Neural crest cell (in vitro differentiated cells): ENCODE measurements at regions not wholly inside any gene's neighbourhood (a gene's known extent, or its start where the extent isn't known, plus 50 kb on each side); places are given as distances from the start of the nearest gene placed in this dataset.

ENCODE experiments used
- DNase-seq: peaks from one replicate; pipeline ENCODE4 v3.0.0; 2021; ENCODE audit warnings: low read depth, mixed read lengths, low spot score
- H3K27ac Mint-ChIP-seq: one replicate; pipeline ENCODE4 v1.8.0; 2021; ENCODE audit warnings: mild to moderate bottlenecking, mixed read lengths; ENCODE audit not compliant: unreplicated experiment
- H3K27me3 Mint-ChIP-seq: 2 replicates; pipeline ENCODE4 v1.8.0; 2021; ENCODE audit warnings: low read depth, mild to moderate bottlenecking, mixed read lengths
- H3K36me3 Mint-ChIP-seq: 2 replicates; pipeline ENCODE4 v1.8.0; 2021; ENCODE audit warnings: low read depth, mild to moderate bottlenecking, mixed read lengths
- H3K4me1 Mint-ChIP-seq: 2 replicates; pipeline ENCODE4 v1.8.0; 2021; ENCODE audit warnings: mixed read lengths
- H3K4me3 Mint-ChIP-seq: one replicate; pipeline ENCODE4 v1.8.0; 2021; ENCODE audit warnings: mild to moderate bottlenecking, mixed read lengths
- H3K9me3 Mint-ChIP-seq: 2 replicates; pipeline ENCODE4 v1.8.0; 2021; ENCODE audit warnings: mixed read lengths
- TF ChIP-seq, protein P1 (sequence below): fragments of 200-600 bp; sonication (generic); conservative IDR thresholded peaks from 2 replicates; pipeline ENCODE4 v1.5.0; 2021; ENCODE audit warnings: antibody characterized with exemption, mild to moderate bottlenecking

DNA sequence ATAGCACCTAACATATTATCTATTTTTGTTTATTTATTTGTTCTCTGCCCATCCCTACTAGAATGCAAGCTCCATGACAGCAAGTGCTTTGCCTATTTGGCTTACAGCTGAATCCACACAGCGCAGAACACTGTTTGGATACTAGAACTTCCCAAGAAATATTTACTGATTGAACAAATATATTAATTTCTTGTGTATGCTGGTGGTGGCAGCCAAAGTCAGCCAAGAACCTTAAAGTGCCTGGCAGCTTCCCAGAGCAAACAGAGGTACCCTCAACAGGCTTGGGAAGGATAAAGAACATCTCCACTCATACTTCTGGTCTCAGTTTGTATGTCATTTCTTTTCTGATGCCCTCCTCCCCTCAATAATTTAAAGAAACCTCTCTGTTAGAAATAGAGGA, 111.8 kb upstream of the SLC25A36 start:
- H3K4me1 Mint-ChIP-seq, result no peaks in the 10 kb centered on the region
- H3K9me3 Mint-ChIP-seq, result no peaks in the 10 kb centered on the region
- H3K27me3 Mint-ChIP-seq, result no peaks in the 10 kb centered on the region
- no peaks in the 10 kb centered on the region for H3K36me3 Mint-ChIP-seq
- no peak for DNase-seq
- TF ChIP-seq, protein P1, sequence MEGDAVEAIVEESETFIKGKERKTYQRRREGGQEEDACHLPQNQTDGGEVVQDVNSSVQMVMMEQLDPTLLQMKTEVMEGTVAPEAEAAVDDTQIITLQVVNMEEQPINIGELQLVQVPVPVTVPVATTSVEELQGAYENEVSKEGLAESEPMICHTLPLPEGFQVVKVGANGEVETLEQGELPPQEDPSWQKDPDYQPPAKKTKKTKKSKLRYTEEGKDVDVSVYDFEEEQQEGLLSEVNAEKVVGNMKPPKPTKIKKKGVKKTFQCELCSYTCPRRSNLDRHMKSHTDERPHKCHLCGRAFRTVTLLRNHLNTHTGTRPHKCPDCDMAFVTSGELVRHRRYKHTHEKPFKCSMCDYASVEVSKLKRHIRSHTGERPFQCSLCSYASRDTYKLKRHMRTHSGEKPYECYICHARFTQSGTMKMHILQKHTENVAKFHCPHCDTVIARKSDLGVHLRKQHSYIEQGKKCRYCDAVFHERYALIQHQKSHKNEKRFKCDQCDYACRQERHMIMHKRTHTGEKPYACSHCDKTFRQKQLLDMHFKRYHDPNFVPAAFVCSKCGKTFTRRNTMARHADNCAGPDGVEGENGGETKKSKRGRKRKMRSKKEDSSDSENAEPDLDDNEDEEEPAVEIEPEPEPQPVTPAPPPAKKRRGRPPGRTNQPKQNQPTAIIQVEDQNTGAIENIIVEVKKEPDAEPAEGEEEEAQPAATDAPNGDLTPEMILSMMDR, result no peak
- H3K27ac Mint-ChIP-seq, result no peak overlapping the region
- no peak overlapping the region for H3K4me3 Mint-ChIP-seq

DNA sequence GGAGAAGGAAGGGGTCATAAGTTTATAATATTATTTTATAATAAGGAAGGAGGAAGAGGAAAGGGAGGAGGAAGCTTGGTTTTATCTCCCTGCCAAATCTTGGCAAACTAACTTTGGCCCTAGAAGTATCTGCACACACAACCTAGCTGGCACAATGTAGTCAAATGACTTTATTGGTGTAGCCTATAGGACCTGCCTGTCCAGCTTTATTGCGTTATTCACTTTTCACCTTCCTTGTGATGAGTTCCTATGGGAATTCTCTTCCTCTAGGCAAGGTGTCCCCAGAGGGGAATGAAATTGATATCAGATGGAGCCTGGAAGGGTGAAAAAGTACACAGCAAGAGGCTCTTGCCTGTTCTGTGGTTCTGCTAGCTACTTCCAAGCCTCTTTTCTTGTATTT, 111.2 kb upstream of the SLC25A36 start:
- Mint-ChIP-seq H3K4me3 (no peak overlapping the region), H3K36me3 (no peaks in the 10 kb centered on the region), H3K27ac (no peak overlapping the region), H3K27me3 (no peaks in the 10 kb centered on the region), H3K9me3 (no peaks in the 10 kb centered on the region), H3K4me1 (no peaks in the 10 kb centered on the region)
- TF ChIP-seq, protein P1, result no peak
- no peak for DNase-seq

DNA sequence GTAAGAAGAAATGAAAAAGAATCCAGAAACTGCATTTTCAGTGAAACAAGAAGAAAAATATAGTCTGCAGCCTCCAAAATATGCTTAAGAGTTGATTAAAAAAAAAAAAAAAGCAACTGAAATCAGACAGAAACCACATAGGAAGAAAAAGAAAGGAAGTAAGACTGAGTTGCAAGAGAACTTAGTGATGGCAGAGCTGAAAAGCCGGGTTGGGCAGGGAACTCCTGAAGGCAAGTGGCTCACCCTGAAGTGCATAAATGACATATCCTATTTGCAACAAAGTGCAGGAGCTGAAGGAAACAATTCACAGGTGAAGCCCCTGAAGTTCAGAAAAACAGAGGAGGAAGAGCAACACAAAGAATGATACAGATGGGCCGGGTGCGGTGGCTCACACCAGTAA, 108.8 kb upstream of the SLC25A36 start:
- TF ChIP-seq, protein P1, result no peak
- Mint-ChIP-seq H3K27ac (peak overlapping the region; percentile 63), H3K27me3 (no peaks in the 10 kb centered on the region), H3K4me3 (no peak overlapping the region), H3K36me3 (no peaks in the 10 kb centered on the region), H3K9me3 (no peaks in the 10 kb centered on the region), H3K4me1 (no peaks in the 10 kb centered on the region)
- DNase-seq, result no peak

DNA sequence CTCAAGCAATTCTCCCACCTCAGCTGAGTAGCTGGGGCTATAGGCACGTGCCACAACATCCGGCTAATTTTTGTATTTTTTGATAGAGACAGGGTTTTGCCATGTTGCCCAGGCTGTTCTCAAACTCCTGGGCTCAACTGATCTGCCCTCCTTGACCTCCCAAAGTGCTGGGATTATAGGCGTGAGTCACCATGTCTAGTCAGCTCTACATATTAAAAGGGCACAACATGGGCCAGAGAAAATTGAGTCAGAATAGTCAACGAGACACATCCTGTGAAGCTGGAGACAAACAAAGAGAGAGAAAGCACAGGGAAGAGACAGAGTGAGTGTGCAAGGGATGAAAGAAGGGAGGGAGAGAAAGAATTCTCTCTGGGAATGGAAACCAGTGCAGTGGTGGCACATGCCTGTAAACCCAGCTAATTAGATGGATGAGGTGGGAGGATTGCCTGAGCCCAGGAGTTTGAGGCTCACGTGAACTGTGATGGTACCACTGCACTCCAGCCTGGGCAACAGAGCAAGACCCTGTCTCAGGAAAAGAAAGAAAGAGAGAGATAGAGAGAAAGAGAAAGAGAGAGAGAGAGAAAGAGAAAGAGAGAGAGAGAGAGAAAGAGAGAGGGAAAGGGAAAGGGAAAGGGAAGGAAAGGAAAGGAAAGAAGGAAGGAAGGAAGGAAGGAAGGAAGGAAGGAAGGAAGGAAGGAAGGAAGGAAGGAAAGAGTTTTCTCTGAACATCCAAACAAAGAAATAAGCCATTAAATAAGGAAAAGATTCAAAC, 107.2 kb upstream of the SLC25A36 start:
- Mint-ChIP-seq H3K4me3 (no peak overlapping the region), H3K9me3 (no peaks in the 10 kb centered on the region), H3K27me3 (no peaks in the 10 kb centered on the region), H3K27ac (no peak overlapping the region), H3K36me3 (no peaks in the 10 kb centered on the region), H3K4me1 (no peaks in the 10 kb centered on the region)
- TF ChIP-seq, protein P1, result no peak
- DNase-seq, result no peak

DNA sequence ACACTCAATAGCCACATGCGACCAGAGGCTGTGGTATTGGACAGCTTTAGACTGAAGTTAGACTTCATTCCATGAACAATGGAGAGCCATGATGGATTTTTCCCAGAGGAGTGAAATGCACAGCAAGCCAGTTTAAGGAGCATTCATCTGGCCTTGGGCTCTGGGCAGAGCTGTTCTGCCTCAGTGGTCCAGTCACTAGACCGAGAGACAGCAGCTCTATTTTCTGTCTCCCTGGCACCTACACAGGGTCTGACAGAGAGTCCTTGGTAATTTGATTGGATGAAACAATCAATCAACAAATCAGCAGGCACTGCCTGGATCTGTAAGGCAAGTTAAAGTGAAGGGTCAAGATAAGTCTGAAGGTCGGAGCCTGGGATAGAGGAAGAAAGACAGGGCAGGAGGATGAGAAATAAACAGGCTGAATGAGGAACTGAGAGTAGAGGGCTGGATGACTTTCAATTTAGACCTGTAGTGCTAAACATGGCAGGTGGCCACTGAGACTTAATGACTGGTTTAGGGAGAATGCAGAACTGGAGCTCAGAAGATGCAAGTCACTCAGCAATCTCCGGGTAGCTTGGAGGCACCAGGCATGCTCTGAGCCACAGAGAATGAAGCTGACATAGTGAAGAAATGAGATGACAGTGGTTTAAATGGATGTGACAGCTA, 98.5 kb upstream of the SLC25A36 start:
- no peak for DNase-seq
- TF ChIP-seq, protein P1, result no peak
- H3K9me3 Mint-ChIP-seq, result no peaks in the 10 kb centered on the region
- H3K27ac Mint-ChIP-seq, result peak overlapping the region; percentile 15
- H3K4me1 Mint-ChIP-seq, result peaks cover 13% of the 10 kb centered on the region
- H3K27me3 Mint-ChIP-seq, result peaks cover 3% of the 10 kb centered on the region
- H3K36me3 Mint-ChIP-seq, result no peaks in the 10 kb centered on the region
- H3K4me3 Mint-ChIP-seq, result no peak overlapping the region
